DOHH2 (cell line): ENCODE measurements at regions not wholly inside any gene's neighbourhood (a gene's known extent, or its start where the extent isn't known, plus 50 kb on each side); places are given as distances from the start of the nearest gene placed in this dataset.

ENCODE experiments used
- CTCF ChIP-seq: fragments of 200-600 bp; sonication (generic); IDR thresholded peaks from one replicate; pipeline ENCODE4 v1.5.1; 2014; ENCODE audit warnings: antibody characterized with exemption, mild to moderate bottlenecking, low read depth, low read length; ENCODE audit not compliant: poor library complexity, severe bottlenecking
- EZH2phosphoT487 ChIP-seq: fragments of 200-600 bp; sonication (generic); IDR thresholded peaks from 2 replicates; pipeline ENCODE4 v1.6.1; 2017; ENCODE audit warnings: borderline replicate concordance, mild to moderate bottlenecking, antibody characterized with exemption, low read length, moderate library complexity, mixed read lengths

- TF ChIP-seq CTCF (no peak), EZH2phosphoT487 (no peak)
These were observed 418.5 kb upstream of the PKN2 start for GRCh38 chr1:88265606-88266005.
